HuH-7 (cell line): ENCODE measurements at regions not wholly inside any gene's neighbourhood (a gene's known extent, or its start where the extent isn't known, plus 50 kb on each side); places are given as distances from the start of the nearest gene placed in this dataset.

ENCODE experiments used
- DNase-seq: peaks from one replicate; pipeline ENCODE4 v3.0.0; 2011; ENCODE audit warnings: low spot score

DNA sequence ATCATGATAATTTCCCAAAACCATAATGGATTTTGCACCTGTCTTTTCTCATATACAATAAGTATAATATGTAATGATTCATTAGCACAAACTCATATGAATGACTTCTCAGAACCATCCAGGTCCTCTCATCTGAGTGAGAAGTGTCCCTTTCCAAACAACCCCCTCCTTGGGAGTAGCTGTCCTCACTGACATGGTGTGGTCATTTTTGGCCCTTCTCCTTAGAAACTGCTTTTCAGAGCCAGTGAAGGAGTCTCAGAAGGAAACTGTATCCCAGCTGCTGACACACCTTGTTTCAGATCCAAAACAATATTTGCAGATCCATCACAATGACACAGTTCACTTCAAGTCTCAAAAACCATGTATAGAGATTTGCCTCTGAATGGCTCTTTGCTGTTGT is 95.5 kb downstream of the MIS18A start:
- no peak for DNase-seq

DNA sequence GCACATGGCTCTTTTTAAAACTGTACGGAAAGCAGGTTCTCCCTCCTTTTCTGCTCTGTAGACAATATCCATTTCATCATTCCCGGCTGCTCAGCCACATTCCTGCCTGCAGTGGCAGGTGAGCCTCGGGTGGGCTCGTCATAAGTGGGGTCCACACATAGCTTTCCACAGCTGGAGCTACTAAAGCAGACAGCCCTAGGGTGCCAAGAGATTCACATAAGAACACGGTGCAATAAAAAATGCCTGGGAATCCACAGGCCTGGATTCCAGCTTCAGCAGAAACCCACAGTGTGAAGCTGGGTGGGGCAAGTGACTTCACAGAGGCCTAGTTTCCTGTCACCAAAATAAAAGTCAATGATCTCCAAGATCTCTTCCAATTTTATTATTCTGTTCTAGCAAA is 96.4 kb downstream of the MIS18A start:
- no peak for DNase-seq

DNA sequence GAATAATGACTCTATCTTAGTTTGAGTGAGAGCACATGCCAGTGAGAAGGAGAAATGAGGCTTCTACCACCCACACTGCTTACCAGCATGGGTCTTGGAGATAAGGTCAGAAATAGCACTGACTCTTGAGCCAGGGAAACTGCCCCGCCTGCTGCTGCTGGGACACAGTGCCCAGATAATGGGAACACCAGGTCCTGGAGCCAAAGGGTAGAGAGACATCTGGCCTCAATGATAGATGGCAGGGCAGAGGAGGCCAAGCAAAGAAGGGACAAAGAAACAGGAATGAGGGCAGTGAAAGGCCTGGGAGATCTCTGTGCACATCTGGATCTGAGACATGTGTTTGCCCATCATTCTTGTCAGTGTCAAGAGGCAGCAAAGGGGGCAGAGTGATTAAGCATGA is 97.4 kb downstream of the MIS18A start:
- DNase-seq = no peak

DNA sequence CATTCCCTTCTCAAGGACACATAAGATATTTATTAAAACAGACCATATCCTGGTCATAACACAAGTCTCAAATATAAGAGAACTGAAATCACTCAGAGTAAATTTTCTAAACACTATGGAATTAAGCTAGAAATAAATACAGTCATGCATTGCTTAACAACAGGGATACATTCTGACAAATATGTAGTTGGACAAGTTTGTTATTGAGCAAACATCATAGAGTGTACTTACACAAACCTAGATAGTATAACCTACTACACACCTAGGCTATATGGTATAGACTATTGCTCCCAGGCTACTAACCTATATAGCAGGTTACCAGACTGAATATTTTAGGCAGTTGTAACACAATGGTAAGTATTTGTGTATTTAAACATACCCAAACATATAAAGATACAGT is 104.0 kb downstream of the MIS18A start:
- no peak for DNase-seq

DNA sequence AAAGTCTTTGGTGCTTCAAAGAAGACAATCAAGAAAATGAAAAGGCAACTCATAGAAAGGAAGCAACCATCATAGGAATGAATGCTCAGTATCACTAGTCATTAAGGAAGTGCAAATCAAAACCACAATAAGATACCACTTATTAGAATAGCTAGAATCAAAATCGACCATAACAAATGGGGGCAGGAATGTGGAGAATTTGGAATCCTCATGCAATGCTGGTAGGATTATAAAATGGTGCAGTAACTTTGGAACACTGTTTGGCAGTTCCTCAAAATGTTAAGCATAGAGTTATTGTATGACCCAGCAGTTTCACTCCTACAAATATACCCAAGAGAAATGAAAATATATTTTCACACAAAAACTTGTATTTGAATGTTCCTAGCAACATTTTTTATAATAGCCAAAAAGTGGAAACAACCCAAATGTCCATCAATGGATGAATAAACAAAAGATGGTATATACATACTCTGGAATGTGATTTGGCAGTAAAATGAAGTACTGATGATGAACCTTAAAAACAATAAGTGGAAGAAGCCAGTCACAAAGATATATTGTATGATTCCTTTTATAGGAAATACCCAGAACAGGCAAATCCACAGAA is 105.6 kb downstream of the MIS18A start:
- no peak for DNase-seq

DNA sequence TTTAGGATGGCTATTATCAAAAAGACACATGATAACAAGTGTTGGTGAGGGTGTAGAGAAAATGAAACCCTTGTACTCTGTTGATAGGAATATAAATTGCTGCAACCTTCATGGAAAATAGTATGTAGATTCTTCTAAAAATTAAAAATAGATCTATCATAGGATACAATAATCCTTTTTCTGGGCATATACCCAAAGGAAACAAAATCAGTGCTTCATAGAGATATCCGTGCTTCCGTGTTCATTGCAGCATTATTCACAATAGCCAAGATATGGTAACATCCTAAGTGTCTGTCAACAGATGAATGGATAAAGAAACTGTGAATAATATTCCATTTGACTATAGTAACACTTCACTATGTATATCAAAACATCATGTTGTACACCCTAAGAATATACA is 106.7 kb downstream of the MIS18A start:
- DNase-seq = no peak

DNA sequence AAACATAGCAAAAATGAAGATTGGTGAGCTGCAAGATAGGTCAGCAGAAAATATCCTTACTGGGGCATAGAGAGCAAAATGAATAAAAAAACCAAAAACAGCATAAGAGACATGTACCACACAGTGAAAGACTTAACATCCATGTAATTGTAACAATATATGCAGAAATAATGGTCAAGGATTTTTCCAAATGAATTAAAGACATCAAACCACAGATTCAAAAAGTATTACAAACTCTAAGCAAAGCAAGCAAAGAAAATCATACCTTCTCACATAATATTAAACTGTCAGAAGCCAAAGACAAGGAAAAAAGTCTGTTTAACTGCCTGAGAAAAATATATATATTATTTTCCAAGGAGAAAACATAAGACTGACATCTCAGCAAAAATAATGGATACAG is 111.3 kb downstream of the MIS18A start:
- DNase-seq = no peak

DNA sequence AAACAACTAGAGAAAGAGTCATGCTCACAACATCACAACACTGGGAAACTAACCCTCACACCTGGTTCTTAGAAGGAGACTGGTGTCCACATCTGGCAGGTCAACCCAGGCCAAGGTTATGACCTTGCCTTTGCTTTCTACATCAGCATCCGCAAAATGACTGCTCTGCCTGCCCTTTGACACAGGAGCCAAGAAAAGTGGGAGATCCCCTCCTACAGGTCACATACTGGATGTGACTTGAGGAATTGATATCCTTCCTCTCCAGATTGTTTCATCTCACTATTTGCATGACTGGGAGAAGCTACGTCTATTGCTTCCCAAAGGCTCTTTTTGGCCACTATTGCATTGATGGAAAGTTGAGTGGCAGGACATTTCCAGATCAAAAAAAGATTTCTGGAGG is 115.5 kb downstream of the MIS18A start:
- DNase-seq = no peak

DNA sequence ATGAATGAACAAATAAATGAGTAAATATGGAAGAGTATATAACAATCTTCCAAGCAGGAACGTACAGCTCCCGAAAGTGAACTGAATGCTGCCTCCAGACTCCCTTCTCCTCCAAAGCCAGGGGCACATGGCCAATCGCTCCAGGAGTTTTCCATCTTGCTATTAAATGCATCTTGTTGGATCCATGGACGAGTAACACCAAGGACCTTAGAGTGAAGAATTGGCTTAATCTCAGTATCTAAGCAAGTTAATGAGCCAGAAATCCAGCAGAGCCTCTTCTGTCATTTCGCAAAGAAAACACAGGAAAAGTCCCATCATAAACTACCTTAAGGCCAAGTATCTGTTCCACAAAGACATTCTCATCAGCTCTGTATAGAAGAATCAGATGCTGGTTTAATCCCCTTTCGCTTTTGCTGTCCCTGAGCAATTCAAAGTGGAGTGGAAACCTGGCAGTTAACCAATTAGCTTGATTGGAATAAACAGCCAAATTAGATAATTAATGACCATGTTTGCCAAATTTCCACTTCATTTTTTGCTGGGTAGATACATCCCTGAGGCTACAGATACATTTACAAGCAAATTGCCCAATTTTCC is 116.0 kb downstream of the MIS18A start:
- DNase-seq = no peak

DNA sequence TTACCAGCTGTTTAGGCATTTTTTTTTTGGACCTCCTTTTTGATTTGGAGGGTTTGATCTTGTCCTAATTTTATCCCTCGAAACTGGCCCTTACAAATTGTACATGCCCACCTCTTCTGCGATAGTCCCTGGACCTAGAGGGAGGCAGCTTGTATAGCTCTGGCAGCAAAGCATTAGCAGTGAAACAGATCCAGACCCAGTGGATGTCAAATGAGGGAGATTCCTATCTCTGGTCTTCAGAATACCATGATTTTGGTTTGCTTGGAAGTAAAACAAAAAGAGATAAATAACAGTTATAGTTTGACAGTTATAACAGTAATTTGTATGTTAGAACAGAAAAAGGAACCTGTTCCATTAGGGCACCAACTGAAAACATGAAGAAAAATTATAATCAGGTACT is 123.6 kb downstream of the MIS18A start:
- DNase-seq = no peak

DNA sequence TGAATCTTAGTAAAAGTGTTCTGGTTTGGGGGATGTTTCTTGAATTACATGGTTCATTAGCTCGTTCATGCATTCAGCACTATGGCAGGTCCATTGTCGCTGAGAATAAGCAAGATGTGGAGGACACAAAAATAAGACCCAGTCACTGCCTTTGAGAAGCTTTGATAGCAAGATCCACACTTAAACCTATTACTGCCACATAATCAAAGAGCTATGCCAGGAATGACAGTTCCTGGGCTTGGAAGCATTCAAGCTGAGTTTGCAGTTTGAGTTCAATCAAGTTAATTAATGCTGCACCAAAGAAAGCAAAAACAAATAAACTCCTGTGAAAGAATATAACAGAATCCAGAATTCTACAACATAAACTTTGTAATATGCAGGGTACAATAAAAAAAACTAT is 131.8 kb downstream of the MIS18A start:
- DNase-seq = no peak

DNA sequence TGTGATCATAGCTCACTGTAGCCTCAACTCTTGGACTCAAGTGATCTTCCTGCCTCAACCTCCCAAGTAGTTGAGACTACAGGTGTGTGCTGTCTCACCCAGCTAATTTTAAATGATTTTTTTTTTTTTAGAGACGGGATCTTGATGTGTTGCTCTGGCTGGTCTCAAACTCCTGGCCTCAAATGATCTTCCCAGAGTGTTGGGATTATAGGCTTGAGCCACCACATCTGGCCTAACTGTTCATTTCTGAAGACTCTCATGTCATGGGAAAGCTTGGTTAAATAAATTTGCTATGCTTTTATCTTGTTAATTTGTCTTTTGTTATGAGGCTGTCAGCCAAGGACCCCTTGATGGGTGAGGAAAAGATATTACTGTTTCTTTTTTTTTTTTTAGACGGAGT is 134.0 kb downstream of the MIS18A start:
- DNase-seq = no peak

DNA sequence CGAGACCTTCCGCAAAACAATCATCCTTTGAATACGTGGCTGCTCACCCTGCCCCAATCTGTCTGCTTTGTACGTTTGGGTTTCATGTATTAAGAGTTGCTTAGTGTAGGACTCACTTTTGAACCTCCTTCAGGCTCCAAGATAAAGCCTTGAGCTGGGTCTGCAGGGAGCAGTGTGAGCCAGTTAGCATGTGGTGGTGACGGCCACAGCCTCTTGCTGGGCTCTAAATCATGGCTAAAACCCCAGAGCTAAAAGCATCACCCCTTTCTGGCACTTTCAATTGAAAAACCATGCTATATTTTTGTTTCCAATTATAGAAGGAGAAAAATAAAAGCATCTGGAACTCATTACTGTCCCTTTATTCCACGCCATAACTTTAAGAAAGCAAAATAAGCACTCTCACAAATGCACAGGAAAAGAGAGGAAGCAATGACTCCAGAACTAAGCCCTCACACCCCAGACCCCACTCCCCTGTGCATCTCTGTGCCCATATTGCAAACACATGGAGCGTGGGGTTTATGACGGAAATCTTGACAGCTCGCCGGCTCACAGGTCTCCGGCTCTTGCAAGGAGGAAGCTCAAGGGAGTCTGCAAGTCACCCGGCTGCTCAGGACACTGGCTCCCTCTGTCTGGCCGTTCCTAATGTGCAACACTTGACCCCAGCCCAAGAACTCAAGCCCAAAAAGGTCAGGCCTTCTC is 135.5 kb downstream of the MIS18A start:
- DNase-seq = no peak

DNA sequence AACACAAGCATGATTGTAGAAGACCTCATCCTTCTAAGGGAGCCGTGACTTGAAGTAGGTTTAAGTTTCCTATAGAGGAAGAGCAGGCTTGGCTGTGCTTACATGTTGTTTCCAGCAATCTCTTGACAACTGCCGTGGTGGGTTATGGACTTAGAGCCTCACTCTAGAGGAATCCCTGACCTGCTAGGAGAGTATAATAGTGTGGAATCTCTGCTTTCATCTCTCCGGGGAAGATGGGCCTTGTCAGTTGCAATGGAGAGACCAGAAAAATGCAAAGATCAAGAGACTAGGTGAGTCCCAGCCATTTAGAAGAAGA is 137.6 kb downstream of the MIS18A start:
- no peak for DNase-seq

DNA sequence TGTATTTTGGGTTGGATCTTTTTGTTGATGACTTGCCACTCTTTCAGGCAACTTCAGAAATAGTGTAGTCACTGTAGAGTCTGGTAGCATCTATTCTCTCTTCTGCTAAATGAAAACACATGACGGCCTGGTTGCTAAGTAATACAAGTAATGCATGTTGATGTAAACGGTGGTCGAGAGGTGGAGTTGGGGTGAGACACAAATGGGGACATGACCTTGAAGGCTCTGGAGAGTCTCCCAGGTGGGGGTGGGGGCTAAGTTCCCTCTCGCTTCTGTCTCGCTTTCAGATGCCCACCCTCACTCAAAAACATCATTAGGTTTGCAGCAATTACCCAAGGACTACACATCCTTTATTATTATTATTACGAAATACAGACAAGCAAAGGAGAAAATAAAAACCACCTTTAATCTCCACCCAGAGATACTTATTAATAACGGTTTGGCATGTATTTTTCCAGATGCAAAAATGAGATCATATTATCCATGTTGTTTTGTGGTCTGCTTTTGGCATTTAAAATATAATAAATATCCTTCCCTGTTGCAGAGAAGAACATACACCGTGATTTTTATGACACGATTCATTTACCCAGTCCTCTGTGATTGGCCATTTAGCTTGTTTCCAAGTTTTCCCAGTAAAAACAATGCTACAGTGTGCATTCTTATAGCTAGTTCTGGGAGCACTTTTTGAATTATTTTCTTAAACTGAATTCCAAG is 138.1 kb downstream of the MIS18A start:
- DNase-seq = no peak

DNA sequence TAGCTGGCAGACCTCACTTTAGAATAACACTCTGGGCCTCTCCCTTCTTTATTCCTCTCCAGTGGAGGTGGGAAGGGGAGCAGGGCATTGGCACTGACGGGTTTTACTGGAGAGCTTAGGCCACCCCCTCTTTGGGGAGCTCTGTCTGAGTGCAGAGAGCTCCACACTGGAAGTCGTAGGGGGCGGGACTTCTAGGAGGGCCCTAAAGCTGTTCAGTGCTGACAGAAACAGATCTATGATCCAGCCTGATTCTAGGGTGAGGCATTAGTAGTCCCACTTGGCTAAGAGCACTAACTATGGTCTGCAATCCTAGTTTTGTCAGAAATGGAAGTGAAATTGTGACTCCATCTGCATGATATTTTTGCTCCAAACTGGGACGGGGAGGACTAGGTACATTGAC is 138.7 kb downstream of the MIS18A start:
- no peak for DNase-seq

DNA sequence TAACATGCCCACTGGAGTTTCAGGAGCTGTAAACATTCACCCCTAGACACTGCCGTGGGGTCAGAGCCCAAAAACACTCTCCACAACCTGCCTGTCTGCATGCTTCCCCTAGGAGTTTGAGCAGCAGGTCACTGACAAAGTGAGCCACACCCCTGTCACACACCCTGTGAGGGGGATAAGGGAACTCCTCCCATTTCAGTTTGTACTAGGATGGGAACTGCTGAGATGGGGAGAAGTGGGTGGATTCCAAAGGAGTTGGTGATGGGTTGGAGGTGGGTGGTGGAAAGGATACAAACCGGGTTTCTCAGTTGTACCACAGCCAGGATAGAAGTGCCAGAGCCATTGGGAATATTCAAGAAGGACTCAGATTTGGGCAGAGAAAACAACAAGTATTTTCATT is 140.2 kb downstream of the MIS18A start:
- DNase-seq = no peak

DNA sequence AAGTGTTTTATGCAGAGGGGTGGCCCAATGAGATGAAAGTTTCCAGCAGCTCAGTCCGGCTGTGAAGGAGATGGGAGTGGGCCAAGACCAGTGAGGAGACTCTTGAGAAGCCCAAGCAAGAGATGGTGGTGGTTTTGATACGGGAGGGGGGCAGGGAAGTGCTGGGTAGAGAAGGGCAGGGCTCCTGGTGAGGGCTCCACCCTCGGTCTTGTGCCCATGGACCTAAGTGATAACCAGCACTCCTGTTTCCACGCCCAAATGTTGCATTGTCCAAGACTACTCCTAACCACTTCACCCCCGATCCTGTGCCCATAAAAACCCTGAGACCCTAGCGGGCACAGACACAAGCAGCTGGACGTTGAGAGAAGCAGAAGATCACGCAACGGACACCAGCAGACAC is 140.9 kb downstream of the MIS18A start:
- no peak for DNase-seq

DNA sequence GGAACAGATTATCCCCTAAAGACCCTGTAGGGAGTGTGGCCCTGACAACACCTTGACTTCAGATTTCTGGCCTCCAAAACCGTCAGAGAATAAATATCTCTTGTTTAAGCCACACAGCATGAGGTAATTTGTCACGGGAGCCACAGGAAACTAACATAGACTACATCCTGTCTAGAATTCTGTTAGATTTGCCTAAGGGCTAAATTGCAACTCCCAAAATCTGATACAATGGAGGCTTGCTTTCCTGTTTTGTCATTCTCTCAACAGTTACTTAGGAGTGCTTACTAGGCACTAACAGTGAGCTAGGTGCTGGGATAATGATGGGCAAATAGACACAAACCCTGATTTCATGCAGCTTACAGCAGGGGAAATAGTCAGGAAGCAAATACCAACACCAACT is 141.6 kb downstream of the MIS18A start:
- DNase-seq = no peak

DNA sequence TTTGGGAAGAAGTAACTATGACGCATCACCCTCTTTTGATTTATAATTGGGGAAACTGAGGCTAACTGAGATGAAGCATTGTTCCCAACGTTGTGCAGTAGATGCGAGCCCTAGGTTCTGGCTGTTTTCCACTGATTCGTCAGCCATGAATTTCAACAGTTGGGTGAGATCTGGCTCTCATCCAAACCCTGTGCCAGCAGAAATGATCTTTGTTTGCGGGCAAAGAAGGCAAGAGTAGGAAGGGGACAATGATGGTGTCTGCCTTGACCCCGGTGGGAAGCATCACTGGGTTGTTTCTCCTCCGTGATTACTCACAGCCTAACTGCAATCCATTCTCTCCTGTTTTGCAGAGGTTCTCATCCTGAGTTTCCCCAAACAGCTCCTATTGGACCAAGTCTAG is 142.3 kb downstream of the MIS18A start:
- no peak for DNase-seq

DNA sequence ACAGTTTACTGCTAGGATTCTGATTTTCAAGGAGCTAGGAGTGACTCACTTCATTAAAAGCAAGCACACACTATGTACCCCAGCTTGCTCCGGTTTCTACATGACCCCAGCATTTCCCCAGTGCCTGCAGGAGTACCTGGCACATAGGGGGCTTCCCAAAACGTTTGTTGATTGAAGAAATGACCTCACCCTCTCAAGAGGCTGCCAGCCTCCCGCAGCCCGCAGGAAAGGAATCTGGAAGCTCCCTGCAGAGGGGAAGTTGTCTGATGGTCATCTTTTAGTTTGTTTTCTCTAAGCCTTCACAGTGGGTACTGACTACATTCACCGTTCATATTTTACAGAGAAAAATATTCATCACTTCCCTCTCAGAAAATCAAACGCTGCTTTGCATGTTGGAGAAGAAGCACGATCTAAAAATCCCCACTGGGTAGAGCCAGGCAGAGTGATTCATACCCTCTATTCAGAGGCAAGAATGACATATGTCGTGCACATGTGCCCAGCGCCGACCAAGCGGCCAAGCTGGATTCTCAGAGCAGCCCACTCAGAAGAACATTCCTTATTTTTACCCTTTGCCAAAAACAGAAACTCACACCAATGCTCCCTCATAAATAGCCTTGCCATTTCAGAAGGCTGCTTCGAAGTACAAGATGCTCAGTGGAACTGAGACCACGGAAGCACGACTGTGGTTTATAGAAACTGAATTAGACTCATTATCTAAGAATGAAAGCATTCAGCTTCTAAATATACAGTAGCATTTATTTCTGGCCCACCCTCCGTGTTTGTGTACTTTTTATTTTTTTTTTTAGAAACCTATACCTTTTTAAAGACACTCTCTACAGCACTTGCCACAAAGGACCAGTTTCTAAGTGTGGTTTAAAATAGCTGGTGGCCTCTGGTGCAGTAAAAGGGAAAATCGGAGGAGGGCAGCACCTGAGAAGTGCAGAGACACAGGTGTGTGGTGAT is 143.2 kb downstream of the MIS18A start:
- no peak for DNase-seq

DNA sequence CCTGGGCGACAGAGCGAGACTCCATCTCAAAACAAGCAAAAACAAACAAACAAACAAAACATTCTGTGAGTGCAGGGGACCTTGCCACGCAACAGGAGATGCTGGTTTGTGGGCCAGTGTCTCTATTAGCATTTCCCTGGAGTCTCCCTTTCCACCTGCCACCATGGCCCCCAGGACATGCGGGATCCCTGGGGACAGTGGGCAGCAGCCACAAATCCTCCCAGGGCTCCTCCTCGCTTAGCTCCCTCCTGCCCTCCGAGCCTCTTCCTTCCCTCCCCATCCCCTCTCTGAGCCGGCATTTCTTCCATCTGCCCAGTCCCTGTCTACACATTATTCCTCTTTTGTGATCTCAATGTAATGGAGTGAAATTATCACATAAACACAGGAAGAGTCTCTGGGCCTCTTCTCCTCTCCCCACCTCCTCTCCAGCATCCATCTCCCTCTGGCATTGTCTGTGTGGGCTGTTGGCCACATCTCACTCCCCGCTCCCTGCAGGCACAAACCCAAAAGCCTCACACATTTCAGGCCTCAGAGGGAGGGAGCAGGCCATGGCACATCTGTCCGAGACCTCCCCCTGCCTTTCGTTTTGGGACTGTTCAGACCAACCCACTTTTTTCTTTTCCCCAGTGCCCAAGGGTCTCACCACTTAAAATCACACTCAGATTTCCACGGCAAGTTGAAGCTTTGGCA is 144.3 kb downstream of the MIS18A start:
- no peak for DNase-seq
